ENCODE measurements at regions not wholly inside any gene's neighbourhood (a gene's known extent, or its start where the extent isn't known, plus 50 kb on each side); places are given as distances from the start of the nearest gene placed in this dataset.

GRCh38 chr9:2904242-2904930, 60.5 kb upstream of the PUM3 start:
- ChIA-PET CTCF (no interaction called here), POLR2A (no interaction called here)
- no peaks in the 10 kb centered on the region for H3K4me1 ChIP-seq (ENCODE audit: control insufficient read depth, insufficient read depth, low read length)
- no peaks in the 10 kb centered on the region for H3K9me3 ChIP-seq (ENCODE audit: control insufficient read depth, insufficient read depth, low read depth, low read length)
- H3K36me3 ChIP-seq (ENCODE audit: control insufficient read depth in 2 of 2, insufficient read depth in 1 of 2, low read length in 2 of 2): no peaks in the 10 kb centered on the region
- no peak overlapping the region for H3K27ac ChIP-seq (ENCODE audit: extremely low read depth, low read depth, low read length)
- TF ChIP-seq ATF2 (tag by site-specific recombination; IDR thresholded peaks at IDR 0.05; ENCODE audit: low read depth) (no peak), ZNF350 (tag by site-specific recombination; IDR thresholded peaks at IDR 0.05) (no peak), ZNF19 (tag by site-specific recombination; IDR thresholded peaks at IDR 0.05; ENCODE audit: low read depth) (no peak), ZBTB11 (tag by site-specific recombination; conservative IDR thresholded peaks at IDR 0.05; ENCODE audit: low read depth) (no peak), ZBTB48 (tag by site-specific recombination; IDR thresholded peaks at IDR 0.05) (no peak), ZBTB7A (tag by site-specific recombination; IDR thresholded peaks at IDR 0.05; ENCODE audit: low read depth) (no peak), ZNF302 (tag by site-specific recombination; IDR thresholded peaks at IDR 0.05; ENCODE audit: low read depth) (no peak), ZXDB (tag by site-specific recombination; IDR thresholded peaks at IDR 0.05) (no peak), ZNF549 (tag by site-specific recombination; IDR thresholded peaks at IDR 0.05) (no peak), ZNF202 (tag by site-specific recombination; IDR thresholded peaks at IDR 0.05; ENCODE audit: borderline replicate concordance) (no peak), KLF17 (tag by site-specific recombination; IDR thresholded peaks at IDR 0.05) (no peak), ZBTB10 (tag by site-specific recombination; IDR thresholded peaks at IDR 0.05) (no peak)
- H3K4me3 ChIP-seq (ENCODE audit: low read depth, low read length): no peak overlapping the region

Data from HEK293 (cell line).